PFSK-1 (cell line): ENCODE measurements at regions not wholly inside any gene's neighbourhood (a gene's known extent, or its start where the extent isn't known, plus 50 kb on each side); places are given as distances from the start of the nearest gene placed in this dataset.

Experiments used
- POLR2AphosphoS5 ChIP-seq: IDR thresholded peaks from 2 replicates; pipeline ENCODE4 v1.6.1; 2012; ENCODE audit warnings: low read depth, mild to moderate bottlenecking, control low read depth, low read length, moderate library complexity
- SIN3A ChIP-seq: IDR thresholded peaks from 2 replicates; pipeline ENCODE4 v1.6.1; 2012; ENCODE audit warnings: mild to moderate bottlenecking, low read length, moderate library complexity, borderline replicate concordance; ENCODE audit not compliant: insufficient read depth
- TF ChIP-seq, protein P1 (sequence below), 2 experiments: IDR thresholded peaks; 2 replicates each; pipeline versions ENCODE4 v1.6.1 to v1.8.0; 2011 to 2012; ENCODE audit warnings: low read depth in 2 of 2, low read length in 2 of 2, control low read depth in 1 of 2, inconsistent platforms in 1 of 2, mild to moderate bottlenecking in 1 of 2, moderate library complexity in 1 of 2; ENCODE audit not compliant: insufficient read depth in 1 of 2

DNA sequence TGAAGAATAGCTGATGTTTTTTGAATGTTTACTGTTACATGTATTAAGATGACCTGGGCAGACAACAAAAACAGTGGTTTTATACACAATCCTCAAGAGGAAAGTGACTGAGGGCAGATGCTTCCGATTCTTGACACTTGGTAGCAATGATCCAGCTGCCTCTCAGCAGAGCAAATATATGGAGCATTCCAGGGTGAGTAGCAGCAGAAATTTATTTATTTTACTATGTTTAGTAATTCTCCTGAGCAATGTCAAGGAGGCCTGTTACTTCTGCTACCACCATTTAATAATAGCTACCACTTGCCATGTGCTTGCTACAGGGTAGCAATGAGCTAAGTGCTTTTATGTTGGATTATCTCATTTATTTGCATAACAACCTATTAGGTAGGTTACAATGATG lies 69.1 kb upstream of the NR3C1 start:
- TF ChIP-seq SIN3A (no peak), POLR2AphosphoS5 (no peak)
- TF ChIP-seq, protein P1, sequence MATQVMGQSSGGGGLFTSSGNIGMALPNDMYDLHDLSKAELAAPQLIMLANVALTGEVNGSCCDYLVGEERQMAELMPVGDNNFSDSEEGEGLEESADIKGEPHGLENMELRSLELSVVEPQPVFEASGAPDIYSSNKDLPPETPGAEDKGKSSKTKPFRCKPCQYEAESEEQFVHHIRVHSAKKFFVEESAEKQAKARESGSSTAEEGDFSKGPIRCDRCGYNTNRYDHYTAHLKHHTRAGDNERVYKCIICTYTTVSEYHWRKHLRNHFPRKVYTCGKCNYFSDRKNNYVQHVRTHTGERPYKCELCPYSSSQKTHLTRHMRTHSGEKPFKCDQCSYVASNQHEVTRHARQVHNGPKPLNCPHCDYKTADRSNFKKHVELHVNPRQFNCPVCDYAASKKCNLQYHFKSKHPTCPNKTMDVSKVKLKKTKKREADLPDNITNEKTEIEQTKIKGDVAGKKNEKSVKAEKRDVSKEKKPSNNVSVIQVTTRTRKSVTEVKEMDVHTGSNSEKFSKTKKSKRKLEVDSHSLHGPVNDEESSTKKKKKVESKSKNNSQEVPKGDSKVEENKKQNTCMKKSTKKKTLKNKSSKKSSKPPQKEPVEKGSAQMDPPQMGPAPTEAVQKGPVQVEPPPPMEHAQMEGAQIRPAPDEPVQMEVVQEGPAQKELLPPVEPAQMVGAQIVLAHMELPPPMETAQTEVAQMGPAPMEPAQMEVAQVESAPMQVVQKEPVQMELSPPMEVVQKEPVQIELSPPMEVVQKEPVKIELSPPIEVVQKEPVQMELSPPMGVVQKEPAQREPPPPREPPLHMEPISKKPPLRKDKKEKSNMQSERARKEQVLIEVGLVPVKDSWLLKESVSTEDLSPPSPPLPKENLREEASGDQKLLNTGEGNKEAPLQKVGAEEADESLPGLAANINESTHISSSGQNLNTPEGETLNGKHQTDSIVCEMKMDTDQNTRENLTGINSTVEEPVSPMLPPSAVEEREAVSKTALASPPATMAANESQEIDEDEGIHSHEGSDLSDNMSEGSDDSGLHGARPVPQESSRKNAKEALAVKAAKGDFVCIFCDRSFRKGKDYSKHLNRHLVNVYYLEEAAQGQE (IDR thresholded peaks at IDR 0.05; ENCODE audit: insufficient read depth in 1 of 2, low read depth in 2 of 2, low read length in 2 of 2) = no peak
